SK-N-MC (cell line): ENCODE measurements at regions not wholly inside any gene's neighbourhood (a gene's known extent, or its start where the extent isn't known, plus 50 kb on each side); places are given as distances from the start of the nearest gene placed in this dataset.

Source experiments
- EZH2 ChIP-seq: fragments of 200-600 bp; sonication (generic); IDR thresholded peaks from one replicate; pipeline ENCODE4 v1.6.1; 2017; ENCODE audit warnings: antibody characterized with exemption
- FOXP2 ChIP-seq: optimal IDR thresholded peaks from 2 replicates; pipeline ENCODE3; 2011; ENCODE audit warnings: mild to moderate bottlenecking, moderate library complexity; ENCODE audit not compliant: insufficient read depth; ENCODE audit errors: extremely low read length, control extremely low read depth
- POLR2AphosphoS5 ChIP-seq: IDR thresholded peaks from 2 replicates; pipeline ENCODE4 v1.6.1; 2012; ENCODE audit warnings: mild to moderate bottlenecking, low read depth, low read length, borderline replicate concordance

DNA sequence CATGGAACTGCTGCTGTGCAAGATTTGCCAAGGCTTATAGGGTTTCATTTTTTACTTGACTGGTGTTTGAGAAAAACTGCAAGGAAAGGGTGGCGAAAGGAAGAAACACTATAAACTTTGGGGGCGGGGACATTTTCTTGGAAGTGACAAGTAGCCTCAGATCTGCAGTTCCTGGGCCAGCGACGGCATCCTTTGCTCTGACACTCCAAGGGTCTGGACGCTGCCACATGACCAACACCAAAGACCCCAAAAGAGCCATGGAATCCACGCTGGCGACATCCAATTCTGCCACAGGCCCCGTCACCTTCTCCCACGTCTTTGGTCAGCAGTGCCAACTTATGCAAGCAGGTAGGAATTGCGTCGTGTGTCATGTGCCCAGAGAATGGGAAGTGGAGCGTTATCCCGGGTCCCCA is 193.4 kb downstream of the PRDM2 start:
- TF ChIP-seq EZH2 (no peak), POLR2AphosphoS5 (no peak), FOXP2 (no peak)
